GM19238 (cell line): ENCODE measurements at regions not wholly inside any gene's neighbourhood (a gene's known extent, or its start where the extent isn't known, plus 50 kb on each side); places are given as distances from the start of the nearest gene placed in this dataset.

Experiments used
- DNase-seq: peaks from one replicate; pipeline ENCODE4 v3.0.0; 2011; ENCODE audit warnings: low spot score; ENCODE audit not compliant: insufficient read length

- DNase-seq, result no peak
Measured at GRCh38 chr3:117447419-117447818, 737.8 kb downstream of the TUSC7 start.

GRCh38 chr3:117450026-117450425 lies 740.4 kb downstream of the TUSC7 start:
- DNase-seq, result no peak

GRCh38 chr3:117454254-117454653 lies 744.7 kb downstream of the TUSC7 start:
- no peak for DNase-seq

- DNase-seq, result no peak
Measured at GRCh38 chr3:117454908-117455307, 745.3 kb downstream of the TUSC7 start.

- no peak for DNase-seq
Measured at GRCh38 chr3:117455782-117456181, 746.2 kb downstream of the TUSC7 start.

- DNase-seq, result no peak
Measured at GRCh38 chr3:117463276-117464115, 753.9 kb downstream of the TUSC7 start.

GRCh38 chr3:117471831-117472230 lies 762.3 kb downstream of the TUSC7 start:
- no peak for DNase-seq

- no peak for DNase-seq
Measured at GRCh38 chr3:117473981-117474538, 764.5 kb downstream of the TUSC7 start.

GRCh38 chr3:117476572-117476971 lies 767.0 kb downstream of the TUSC7 start:
- DNase-seq, result no peak

GRCh38 chr3:117477214-117477755 lies 767.7 kb downstream of the TUSC7 start:
- no peak for DNase-seq

- DNase-seq, result no peak
Measured at GRCh38 chr3:117479095-117479494, 769.5 kb downstream of the TUSC7 start.

GRCh38 chr3:117480525-117480924 lies 770.9 kb downstream of the TUSC7 start:
- DNase-seq, result no peak

GRCh38 chr3:117480972-117481371 lies 771.4 kb downstream of the TUSC7 start:
- no peak for DNase-seq

GRCh38 chr3:117483839-117484238 lies 774.3 kb downstream of the TUSC7 start:
- no peak for DNase-seq

- no peak for DNase-seq
Measured at GRCh38 chr3:117485841-117486240, 776.3 kb downstream of the TUSC7 start.

- DNase-seq, result no peak
Measured at GRCh38 chr3:117486719-117487716, 777.4 kb downstream of the TUSC7 start.

GRCh38 chr3:117488983-117489382 lies 779.4 kb downstream of the TUSC7 start:
- no peak for DNase-seq

- no peak for DNase-seq
Measured at GRCh38 chr3:117489663-117490079, 780.1 kb downstream of the TUSC7 start.

- DNase-seq, result no peak
Measured at GRCh38 chr3:117490716-117491115, 781.1 kb downstream of the TUSC7 start.

GRCh38 chr3:117495620-117496019 lies 786.0 kb downstream of the TUSC7 start:
- DNase-seq, result no peak

GRCh38 chr3:117499189-117499870 lies 789.8 kb downstream of the TUSC7 start:
- no peak for DNase-seq
